Osteoblast (primary cell): ENCODE measurements at regions not wholly inside any gene's neighbourhood (a gene's known extent, or its start where the extent isn't known, plus 50 kb on each side); places are given as distances from the start of the nearest gene placed in this dataset. TPM values are rescaled to one million over a fixed set of nuclear protein-coding genes. Genes with fewer than 3 reads are reported as not detected.

ENCODE experiments used
- DNase-seq: peaks from one replicate; pipeline ENCODE4 v3.0.0; 2011; ENCODE audit warnings: low spot score, mixed read lengths; ENCODE audit not compliant: insufficient read length; ENCODE audit errors: missing footprints
- H2AFZ ChIP-seq: 2 replicates; pipeline ENCODE4 v1.6.0; 2011; ENCODE audit warnings: mild to moderate bottlenecking, low read length
- H3K27ac ChIP-seq: 2 replicates; pipeline ENCODE4 v1.5.1; 2011; ENCODE audit warnings: mild to moderate bottlenecking, low read depth, low read length, moderate library complexity
- H3K27me3 ChIP-seq: 2 replicates; pipeline ENCODE4 v1.6.0; 2012; ENCODE audit warnings: mild to moderate bottlenecking, control low read depth, inconsistent platforms, low read length, moderate library complexity; ENCODE audit not compliant: insufficient read depth
- H3K36me3 ChIP-seq: 2 replicates; pipeline ENCODE4 v1.5.1; 2011; ENCODE audit warnings: mild to moderate bottlenecking, low read length, control low read depth, moderate library complexity; ENCODE audit not compliant: insufficient read depth
- H3K4me1 ChIP-seq: 2 replicates; pipeline ENCODE4 v1.5.1; 2011; ENCODE audit warnings: mild to moderate bottlenecking, low read length, control low read depth, moderate library complexity; ENCODE audit not compliant: insufficient read depth
- H3K4me2 ChIP-seq: 2 replicates; pipeline ENCODE4 v1.6.0; 2011; ENCODE audit warnings: mild to moderate bottlenecking, low read length; ENCODE audit not compliant: insufficient read depth
- H3K4me3 ChIP-seq: fragments of 200-600 bp; sonication (generic); 3 replicates; pipeline ENCODE4 v1.5.1; 2012; ENCODE audit warnings: mild to moderate bottlenecking, low read length, inconsistent platforms; ENCODE audit not compliant: insufficient read depth
- H3K79me2 ChIP-seq: 2 replicates; pipeline ENCODE4 v1.6.0; 2012; ENCODE audit warnings: mild to moderate bottlenecking, low read length, control low read depth, inconsistent platforms; ENCODE audit not compliant: insufficient read depth
- H3K9me3 ChIP-seq: 2 replicates; pipeline ENCODE4 v1.5.1; 2011; ENCODE audit warnings: low read depth, low read length, control low read depth
- H4K20me1 ChIP-seq: 2 replicates; pipeline ENCODE4 v1.6.0; 2012; ENCODE audit warnings: mild to moderate bottlenecking, low read length, control low read depth; ENCODE audit not compliant: insufficient read depth
- CTCF ChIP-seq: IDR thresholded peaks from 2 replicates; pipeline ENCODE4 v1.5.1; 2011; ENCODE audit warnings: mild to moderate bottlenecking, low read depth, low read length, moderate library complexity; ENCODE audit errors: extremely low read depth
- small RNA-seq: library from RNA; depleted of rRNA; stranded (forward); fragments of <200 nt; gene quantifications from one replicate; pipeline ENCODE3, GENCODE V24; 2012

- H3K9me3 ChIP-seq = no peaks in the 10 kb centered on the region
- no peaks in the 10 kb centered on the region for H4K20me1 ChIP-seq
- H3K27me3 ChIP-seq = no peaks in the 10 kb centered on the region
- H2AFZ ChIP-seq = peak overlapping the region; percentile 87
- peak overlapping the region; percentile 70 for H3K4me3 ChIP-seq
- H3K36me3 ChIP-seq = no peaks in the 10 kb centered on the region
- TF ChIP-seq CTCF = peak; percentile 77
- H3K4me2 ChIP-seq = peak overlapping the region; percentile 85
- H3K79me2 ChIP-seq = no peaks in the 10 kb centered on the region
- no peaks in the 10 kb centered on the region for H3K4me1 ChIP-seq
- H3K27ac ChIP-seq = peak overlapping the region; percentile 6
- peak; percentile 92 for DNase-seq
These were observed 50.7 kb upstream of the SLC30A5 start for GRCh38 chr5:69042915-69043654.

GRCh38 chr5:69043655-69043996 lies 50.2 kb upstream of the SLC30A5 start:
- peak overlapping the region; percentile 85 for H3K4me2 ChIP-seq
- no peaks in the 10 kb centered on the region for H3K79me2 ChIP-seq

More at GRCh38 chr5:69043655-69043996, 50.2 kb upstream of the SLC30A5 start:
- H3K27ac ChIP-seq = no peak overlapping the region
- no peaks in the 10 kb centered on the region for H3K27me3 ChIP-seq
- H3K9me3 ChIP-seq = no peaks in the 10 kb centered on the region
- no peak for DNase-seq
- peak overlapping the region; percentile 70 for H3K4me3 ChIP-seq
- no peaks in the 10 kb centered on the region for H3K36me3 ChIP-seq
- no peak for TF ChIP-seq CTCF
- no peaks in the 10 kb centered on the region for H3K4me1 ChIP-seq
- no peaks in the 10 kb centered on the region for H4K20me1 ChIP-seq
- H2AFZ ChIP-seq = peak overlapping the region; percentile 87

Small RNAs in the stretch of these regions (small RNA-seq; reads per million reads assigned to genes)
- gene RF00096 (not detected), gene RN7SKP251 (not detected), gene VWA8P1 (not detected)
